Natural killer cell (primary cell): ENCODE measurements at regions not wholly inside any gene's neighbourhood (a gene's known extent, or its start where the extent isn't known, plus 50 kb on each side); places are given as distances from the start of the nearest gene placed in this dataset.
"Not testable (repeated sequence)": the region's sequence is repeated elsewhere in the genome, so short reads cannot be mapped to it uniquely, and the experiment has no call there.

Source experiments
- ATAC-seq, 3 donors: fragments of 150-1000 bp in 2 of 3; fragments of 200-7000 bp in 1 of 3; cut with Tn5 transposase; 1 replicate in 1 of 3; 2 replicates in 2 of 3; pipeline ENCODE4 v1.10.0; 2021; ENCODE audit warnings: mild to moderate bottlenecking in 2 of 3, moderate library complexity in 2 of 3
- DNase-seq, 2 donors: peaks; one replicate each; pipeline versions ENCODE4 v3.0.0 to v3.0.0-alpha.2; 2013 to 2021; ENCODE audit warnings: mixed read lengths in 1 of 2
- H3K27ac ChIP-seq: one replicate; pipeline ENCODE4 v1.5.1; 2013; ENCODE audit warnings: mild to moderate bottlenecking, low read length
- H3K27me3 ChIP-seq: one replicate; pipeline ENCODE4 v1.6.1; 2013; ENCODE audit warnings: low read length; ENCODE audit not compliant: control insufficient read depth, insufficient read depth
- H3K36me3 ChIP-seq: one replicate; pipeline ENCODE4 v1.6.1; 2013; ENCODE audit warnings: low read length; ENCODE audit not compliant: control insufficient read depth, insufficient read depth
- H3K4me1 ChIP-seq: one replicate; pipeline ENCODE4 v1.6.1; 2013; ENCODE audit warnings: low read length; ENCODE audit not compliant: control insufficient read depth, insufficient read depth
- H3K4me3 ChIP-seq: one replicate; pipeline ENCODE4 v1.5.1; 2013; ENCODE audit warnings: low read length
- H3K9me3 ChIP-seq: one replicate; pipeline ENCODE4 v1.6.1; 2013; ENCODE audit warnings: low read length; ENCODE audit not compliant: control insufficient read depth, insufficient read depth
- H3K27ac Mint-ChIP-seq, 2 donors: one replicate each; pipeline ENCODE4 v1.8.0; 2022; ENCODE audit warnings: mild to moderate bottlenecking in 2 of 2, mixed read lengths in 2 of 2, moderate library complexity in 1 of 2
- H3K27me3 Mint-ChIP-seq, 2 donors: one replicate each; pipeline ENCODE4 v1.8.0; 2022; ENCODE audit warnings: low read depth in 2 of 2, mixed read lengths in 2 of 2
- H3K36me3 Mint-ChIP-seq: one replicate; pipeline ENCODE4 v1.8.0; 2022; ENCODE audit warnings: mixed read lengths
- H3K4me1 Mint-ChIP-seq, 2 donors: one replicate each; pipeline ENCODE4 v1.8.0; 2022; ENCODE audit warnings: mixed read lengths in 2 of 2
- H3K4me3 Mint-ChIP-seq: one replicate; pipeline ENCODE4 v1.8.0; 2022; ENCODE audit warnings: mild to moderate bottlenecking, moderate library complexity, mixed read lengths
- H3K9me3 Mint-ChIP-seq, 2 donors: one replicate each; pipeline ENCODE4 v1.8.0; 2022; ENCODE audit warnings: mixed read lengths in 2 of 2
- CTCF ChIP-seq: fragments of 200-600 bp; IDR thresholded peaks from one replicate; pipeline ENCODE4 v1.8.0; 2022; ENCODE audit warnings: antibody characterized with exemption
- WGBS: methylation state at CpG from one replicate; pipeline ENCODE4 v1.1.7; 2013; ENCODE audit warnings: missing lambda C conversion rate; ENCODE audit not compliant: insufficient coverage; 5-methylcytosine and 5-hydroxymethylcytosine counted together
- intact Hi-C: fragments of 100-400 bp; cut with micrococcal nuclease; formaldehyde crosslinking; loops from one replicate; pipeline ENCODE4 v1.14.2; 2022

DNA sequence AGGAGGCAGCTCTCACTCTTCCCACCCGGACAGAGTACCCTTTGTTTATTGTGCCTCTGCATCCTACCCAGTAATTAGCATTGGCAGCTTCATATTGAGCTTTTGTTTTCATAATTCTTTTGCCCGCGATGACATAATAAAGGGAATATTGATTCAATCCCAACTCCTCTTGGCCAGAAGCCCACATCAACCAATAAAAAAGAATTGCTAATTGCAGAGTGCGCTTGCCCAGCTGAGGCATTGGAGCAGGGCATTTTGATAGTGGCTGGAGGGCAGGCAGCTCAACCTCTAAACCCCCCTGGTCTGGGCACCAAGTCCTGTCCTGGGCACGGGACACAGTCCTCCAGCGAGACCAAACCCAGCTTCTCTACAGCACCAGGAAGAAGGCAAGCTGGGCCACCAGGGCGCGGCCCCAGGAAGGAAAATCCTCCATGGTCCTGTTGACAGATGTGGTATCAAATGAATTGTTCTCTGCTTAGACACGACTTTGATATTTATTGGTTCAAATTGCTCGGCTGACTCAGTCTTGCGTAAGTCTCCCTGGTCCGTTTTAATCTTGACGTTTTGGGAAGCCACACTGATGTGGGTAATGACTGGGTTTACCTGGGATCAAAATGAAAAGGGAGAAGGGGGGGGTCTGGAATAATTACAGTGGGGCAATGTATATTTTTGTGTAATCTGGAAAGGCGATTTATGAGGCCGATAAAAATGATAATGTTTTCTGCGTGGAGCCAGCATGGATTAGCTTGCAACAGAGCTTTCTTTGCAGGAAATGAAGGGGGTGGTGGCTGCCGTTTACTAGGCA, 220.7 kb upstream of the MSX2 start:
- Histone ChIP-seq H3K36me3 (no peaks in the 10 kb centered on the region), H3K4me1 (no peaks in the 10 kb centered on the region), H3K4me3 (no peak overlapping the region), H3K27me3 (no peaks in the 10 kb centered on the region), H3K9me3 (peaks cover 6% of the 10 kb centered on the region), H3K27ac (no peak overlapping the region)
- H3K36me3 Mint-ChIP-seq: no peaks in the 10 kb centered on the region
- DNase-seq (no peak), ATAC-seq (no peak)
- peaks cover 0 to 3% of the 10 kb centered on the region in 2 donors for H3K27me3 Mint-ChIP-seq
- peaks cover 4 to 7% of the 10 kb centered on the region in 2 donors for H3K9me3 Mint-ChIP-seq
- 77% methylated on average over 17 of the region's 17 CpGs for WGBS
- no peak overlapping the region for H3K4me3 Mint-ChIP-seq
- no peaks in the 10 kb centered on the region for H3K4me1 Mint-ChIP-seq
- intact Hi-C loops: no loop called here
- no peak overlapping the region for H3K27ac Mint-ChIP-seq
- TF ChIP-seq CTCF: no peak

- TF ChIP-seq CTCF: no peak
- intact Hi-C loops: no loop called here
- Histone ChIP-seq H3K36me3 (no peaks in the 10 kb centered on the region), H3K4me3 (no peak overlapping the region), H3K9me3 (no peaks in the 10 kb centered on the region), H3K27ac (no peak overlapping the region), H3K27me3 (no peaks in the 10 kb centered on the region), H3K4me1 (no peaks in the 10 kb centered on the region)
- WGBS: 88% methylated on average over 4 of the region's 9 CpGs
- Mint-ChIP-seq H3K27ac (no peak overlapping the region), H3K4me1 (no peaks in the 10 kb centered on the region), H3K27me3 (peaks cover 0 to 3% of the 10 kb centered on the region in 2 donors), H3K36me3 (no peaks in the 10 kb centered on the region), H3K4me3 (no peak overlapping the region), H3K9me3 (peaks cover 4 to 7% of the 10 kb centered on the region in 2 donors)
- DNase-seq (no peak), ATAC-seq (no peak)
These were observed 220.1 kb upstream of the MSX2 start for GRCh38 chr5:174504266-174504726.

DNA sequence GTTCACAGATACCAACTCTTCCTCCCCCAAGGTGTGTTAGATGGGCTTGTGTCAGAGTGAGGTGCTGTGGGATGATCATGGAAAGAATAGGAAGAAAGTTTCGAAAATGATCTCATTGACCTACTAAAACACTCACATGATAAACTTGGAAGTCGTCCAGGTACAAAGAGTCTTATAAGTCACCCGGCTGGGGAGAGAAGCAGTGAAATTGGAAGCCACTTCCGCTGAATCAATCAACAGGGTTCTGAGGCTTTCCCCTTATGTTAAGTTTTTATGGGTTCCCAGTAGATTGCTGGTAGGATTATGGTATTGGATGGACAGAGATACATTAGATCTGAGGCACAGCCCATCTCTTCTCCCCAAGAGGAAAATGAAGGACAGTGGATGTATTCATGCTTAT, 218.8 kb upstream of the MSX2 start:
- intact Hi-C loops: no loop called here

GRCh38 chr5:174510782-174511453, 213.5 kb upstream of the MSX2 start:
- H3K27ac ChIP-seq, H3K4me1 ChIP-seq, intact Hi-C loops, H3K9me3 ChIP-seq, ATAC-seq, H3K27me3 Mint-ChIP-seq, H3K9me3 Mint-ChIP-seq, H3K36me3 ChIP-seq, H3K4me1 Mint-ChIP-seq, H3K4me3 ChIP-seq, H3K27me3 ChIP-seq, DNase-seq, H3K4me3 Mint-ChIP-seq, H3K36me3 Mint-ChIP-seq, H3K27ac Mint-ChIP-seq: not testable (repeated sequence)
- 95% methylated on average over 10 of the region's 11 CpGs for WGBS

More for the DNA sequence above, 218.8 kb upstream of the MSX2 start:
- Mint-ChIP-seq H3K36me3 (no peaks in the 10 kb centered on the region), H3K9me3 (peaks cover 2 to 3% of the 10 kb centered on the region in 2 donors), H3K4me1 (no peaks in the 10 kb centered on the region), H3K27ac (no peak overlapping the region), H3K4me3 (no peak overlapping the region), H3K27me3 (peaks cover 0 to 3% of the 10 kb centered on the region in 2 donors)
- WGBS: 63% methylated on average over 3 of the region's 4 CpGs
- no peak overlapping the region for H3K4me3 ChIP-seq
- no peak overlapping the region for H3K27ac ChIP-seq
- no peak for DNase-seq
- no peaks in the 10 kb centered on the region for H3K27me3 ChIP-seq
- no peaks in the 10 kb centered on the region for H3K4me1 ChIP-seq
- ATAC-seq: no peak
- H3K36me3 ChIP-seq: no peaks in the 10 kb centered on the region
- no peaks in the 10 kb centered on the region for H3K9me3 ChIP-seq
- no peak for TF ChIP-seq CTCF
